ENCODE measurements at regions not wholly inside any gene's neighbourhood (a gene's known extent, or its start where the extent isn't known, plus 50 kb on each side); places are given as distances from the start of the nearest gene placed in this dataset.

DNA sequence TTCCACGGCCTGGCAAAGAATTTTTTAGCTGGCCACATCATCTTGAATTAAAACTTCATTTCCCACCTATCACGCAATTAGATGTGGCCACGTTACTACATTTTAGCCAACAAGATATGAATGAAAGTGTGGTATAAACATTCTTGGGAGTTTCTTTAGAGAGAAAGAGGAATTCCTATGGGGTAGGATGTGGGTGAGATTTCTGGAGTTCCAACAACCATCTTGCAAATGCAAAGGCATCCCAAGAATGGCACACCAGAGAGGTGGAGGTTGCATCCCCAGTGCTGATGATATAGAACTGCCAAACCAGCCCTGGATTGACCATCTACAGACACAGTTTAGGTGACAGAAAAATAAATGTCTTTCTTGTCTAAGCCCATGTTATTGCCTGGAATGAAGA is 66.3 kb upstream of the AKAP13 start:
- H3F3A ChIP-seq (replicated peaks; ENCODE audit: low read depth): no peaks in the 10 kb centered on the region

More for the DNA sequence above, 66.3 kb upstream of the AKAP13 start:
- no peak overlapping the region for H3K4me3 ChIP-seq
- Mint-ChIP-seq H3K36me3 (ENCODE audit: low read depth) (no peaks in the 10 kb centered on the region), H3K4me3 (no peak overlapping the region), H3K27ac (no peak overlapping the region), H3K9me3 (no peaks in the 10 kb centered on the region; the same call in 2 of the 3 replicates), H3K4me1 (peaks cover 11% of the 10 kb centered on the region), H3K27me3 (ENCODE audit: insufficient read depth, low read depth, poor library complexity) (no peaks in the 10 kb centered on the region)
- no peaks in the 10 kb centered on the region for H4K20me1 ChIP-seq (replicated peaks; ENCODE audit: insufficient read depth)
- no peak overlapping the region for H2AFZ ChIP-seq
- TF ChIP-seq STAT1 (IDR thresholded peaks at IDR 0.05; ENCODE audit: unreplicated experiment) (no peak), JUNB (IDR thresholded peaks at IDR 0.05; ENCODE audit: unreplicated experiment) (no peak), CTCF (conservative IDR thresholded peaks at IDR 0.05; ENCODE audit: low read depth in 2 of 2) (no peak), ETS1 (IDR thresholded peaks at IDR 0.05) (no peak), EZH2 (IDR thresholded peaks at IDR 0.05; ENCODE audit: low read depth, unreplicated experiment) (no peak), NANOG (IDR thresholded peaks at IDR 0.05; ENCODE audit: borderline replicate concordance) (no peak), ZNF114 (CRISPR knock-in tag; IDR thresholded peaks at IDR 0.05) (no peak), ZNF462 (CRISPR knock-in tag; IDR thresholded peaks at IDR 0.05) (no peak), CREB1 (CRISPR knock-in tag; IDR thresholded peaks at IDR 0.05; ENCODE audit: low read depth) (no peak), REST (IDR thresholded peaks at IDR 0.05; ENCODE audit: unreplicated experiment) (no peak), EZH2phosphoT487 (IDR thresholded peaks at IDR 0.05; ENCODE audit: unreplicated experiment) (no peak), POLR2AphosphoS5 (IDR thresholded peaks at IDR 0.05; ENCODE audit: low read depth) (no peak)
- no peak overlapping the region for H3K4me2 ChIP-seq
- peaks cover 7% of the 10 kb centered on the region; the same call in 1 of the 2 replicates for H3K9me2 ChIP-seq (ENCODE audit: insufficient read depth)
- H3K79me2 ChIP-seq (replicated peaks; ENCODE audit: insufficient read depth): no peaks in the 10 kb centered on the region
- H3K27ac ChIP-seq (ENCODE audit: low read depth): no peak overlapping the region
- ATAC-seq: no peak
- no peaks in the 10 kb centered on the region for H3K36me3 ChIP-seq (ENCODE audit: insufficient read depth)
- no peaks in the 10 kb centered on the region for H3K27me3 ChIP-seq (ENCODE audit: insufficient read depth)
- no peaks in the 10 kb centered on the region for H3K4me1 ChIP-seq (ENCODE audit: insufficient read depth)
- DNase-seq (ENCODE audit: low spot score): no peak
